ENCODE measurements at regions not wholly inside any gene's neighbourhood (a gene's known extent, or its start where the extent isn't known, plus 50 kb on each side); places are given as distances from the start of the nearest gene placed in this dataset.

DNA sequence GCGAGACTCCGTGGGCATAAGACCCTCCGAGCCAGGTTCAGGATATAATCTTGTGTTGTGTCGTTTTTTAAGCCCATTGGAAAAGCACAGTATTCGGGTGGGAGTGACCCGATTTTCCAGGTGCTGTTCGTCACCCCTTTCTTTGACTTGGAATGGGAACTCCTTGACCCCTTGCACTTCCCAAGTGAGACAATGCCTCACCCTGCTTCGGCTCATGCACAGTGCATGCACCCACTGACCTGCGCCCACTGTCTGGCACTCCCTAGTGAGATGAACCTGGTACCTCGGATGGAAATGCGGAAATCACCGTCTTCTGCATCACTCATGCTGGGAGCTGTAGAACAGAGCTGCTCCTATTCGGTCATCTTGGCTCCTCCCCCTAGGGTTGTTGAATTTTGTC, 307.7 kb upstream of the DEFB115 start:
- TF ChIP-seq, protein P1, sequence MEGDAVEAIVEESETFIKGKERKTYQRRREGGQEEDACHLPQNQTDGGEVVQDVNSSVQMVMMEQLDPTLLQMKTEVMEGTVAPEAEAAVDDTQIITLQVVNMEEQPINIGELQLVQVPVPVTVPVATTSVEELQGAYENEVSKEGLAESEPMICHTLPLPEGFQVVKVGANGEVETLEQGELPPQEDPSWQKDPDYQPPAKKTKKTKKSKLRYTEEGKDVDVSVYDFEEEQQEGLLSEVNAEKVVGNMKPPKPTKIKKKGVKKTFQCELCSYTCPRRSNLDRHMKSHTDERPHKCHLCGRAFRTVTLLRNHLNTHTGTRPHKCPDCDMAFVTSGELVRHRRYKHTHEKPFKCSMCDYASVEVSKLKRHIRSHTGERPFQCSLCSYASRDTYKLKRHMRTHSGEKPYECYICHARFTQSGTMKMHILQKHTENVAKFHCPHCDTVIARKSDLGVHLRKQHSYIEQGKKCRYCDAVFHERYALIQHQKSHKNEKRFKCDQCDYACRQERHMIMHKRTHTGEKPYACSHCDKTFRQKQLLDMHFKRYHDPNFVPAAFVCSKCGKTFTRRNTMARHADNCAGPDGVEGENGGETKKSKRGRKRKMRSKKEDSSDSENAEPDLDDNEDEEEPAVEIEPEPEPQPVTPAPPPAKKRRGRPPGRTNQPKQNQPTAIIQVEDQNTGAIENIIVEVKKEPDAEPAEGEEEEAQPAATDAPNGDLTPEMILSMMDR (IDR thresholded peaks at IDR 0.05 in 4 of 5, conservative IDR thresholded peaks at IDR 0.05 in 1 of 5): no peak
- no peak for TF ChIP-seq POLR2A (IDR thresholded peaks at IDR 0.05)

Measured in gastrocnemius medialis (tissue), 4 donors.